ENCODE measurements at regions not wholly inside any gene's neighbourhood (a gene's known extent, or its start where the extent isn't known, plus 50 kb on each side); places are given as distances from the start of the nearest gene placed in this dataset.

DNA sequence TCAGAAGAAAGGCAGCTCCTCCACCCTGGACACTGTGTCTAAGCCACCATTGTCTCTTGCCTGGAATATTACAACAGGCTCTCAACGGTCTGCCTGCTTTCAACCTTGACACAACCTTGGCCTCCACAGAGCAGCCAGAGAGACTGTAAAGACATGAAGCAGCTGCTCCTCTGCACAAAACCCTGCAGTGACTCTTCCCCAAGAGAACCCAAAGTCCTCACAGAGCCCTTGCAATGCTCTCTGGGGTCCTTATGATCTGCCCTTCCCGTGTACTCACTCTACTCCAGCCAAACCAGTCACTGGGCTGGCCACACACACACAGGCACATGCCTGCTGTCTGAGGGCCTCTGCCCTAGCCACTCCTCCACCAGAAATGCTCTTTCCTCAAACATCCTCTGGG, 75.9 kb upstream of the CPEB2 start:
- Histone ChIP-seq H3K27ac (no peak overlapping the region), H3K36me3 (replicated peaks in 1 of 2) (no peaks in the 10 kb centered on the region), H3K27me3 (no peaks in the 10 kb centered on the region), H3K4me3 (no peak overlapping the region), H3K9me3 (replicated peaks in 1 of 3) (no peaks in the 10 kb centered on the region), H3K4me1 (replicated peaks in 1 of 2) (no peaks in the 10 kb centered on the region)
- no peak for TF ChIP-seq POLR2A (IDR thresholded peaks at IDR 0.05)
- TF ChIP-seq, protein P1, sequence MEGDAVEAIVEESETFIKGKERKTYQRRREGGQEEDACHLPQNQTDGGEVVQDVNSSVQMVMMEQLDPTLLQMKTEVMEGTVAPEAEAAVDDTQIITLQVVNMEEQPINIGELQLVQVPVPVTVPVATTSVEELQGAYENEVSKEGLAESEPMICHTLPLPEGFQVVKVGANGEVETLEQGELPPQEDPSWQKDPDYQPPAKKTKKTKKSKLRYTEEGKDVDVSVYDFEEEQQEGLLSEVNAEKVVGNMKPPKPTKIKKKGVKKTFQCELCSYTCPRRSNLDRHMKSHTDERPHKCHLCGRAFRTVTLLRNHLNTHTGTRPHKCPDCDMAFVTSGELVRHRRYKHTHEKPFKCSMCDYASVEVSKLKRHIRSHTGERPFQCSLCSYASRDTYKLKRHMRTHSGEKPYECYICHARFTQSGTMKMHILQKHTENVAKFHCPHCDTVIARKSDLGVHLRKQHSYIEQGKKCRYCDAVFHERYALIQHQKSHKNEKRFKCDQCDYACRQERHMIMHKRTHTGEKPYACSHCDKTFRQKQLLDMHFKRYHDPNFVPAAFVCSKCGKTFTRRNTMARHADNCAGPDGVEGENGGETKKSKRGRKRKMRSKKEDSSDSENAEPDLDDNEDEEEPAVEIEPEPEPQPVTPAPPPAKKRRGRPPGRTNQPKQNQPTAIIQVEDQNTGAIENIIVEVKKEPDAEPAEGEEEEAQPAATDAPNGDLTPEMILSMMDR (IDR thresholded peaks at IDR 0.05) = no peak
- intact Hi-C loops (cut with DNase I) = no loop called here
- no peak for DNase-seq
- 27 to 60% (median 53%) methylated on average over 2 of the region's 2 CpGs for WGBS, 4 donors

DNA sequence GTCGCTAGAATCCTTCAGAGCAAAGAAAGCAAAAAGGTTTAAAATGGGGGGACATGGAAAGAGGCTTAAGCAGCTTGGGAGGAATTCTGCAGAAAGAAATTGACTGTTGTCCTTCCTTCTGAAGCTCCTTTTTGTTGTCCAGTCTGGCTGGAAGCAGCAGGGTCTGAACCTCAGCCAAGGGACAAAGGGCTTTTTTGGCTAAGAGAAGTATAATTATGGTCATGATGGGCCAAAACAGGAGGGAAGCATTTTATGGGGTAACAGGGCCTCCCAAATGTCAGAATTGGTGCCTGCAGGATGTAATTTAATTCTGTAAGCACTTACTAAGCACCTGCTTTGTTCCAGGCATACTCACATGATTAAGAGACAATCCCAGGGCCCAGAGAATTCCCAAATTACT, 74.2 kb upstream of the CPEB2 start:
- 58 to 91% (median 89%) methylated on average over 1 of the region's 1 CpG for WGBS, 4 donors
- intact Hi-C loops (cut with DNase I) = no loop called here

DNA sequence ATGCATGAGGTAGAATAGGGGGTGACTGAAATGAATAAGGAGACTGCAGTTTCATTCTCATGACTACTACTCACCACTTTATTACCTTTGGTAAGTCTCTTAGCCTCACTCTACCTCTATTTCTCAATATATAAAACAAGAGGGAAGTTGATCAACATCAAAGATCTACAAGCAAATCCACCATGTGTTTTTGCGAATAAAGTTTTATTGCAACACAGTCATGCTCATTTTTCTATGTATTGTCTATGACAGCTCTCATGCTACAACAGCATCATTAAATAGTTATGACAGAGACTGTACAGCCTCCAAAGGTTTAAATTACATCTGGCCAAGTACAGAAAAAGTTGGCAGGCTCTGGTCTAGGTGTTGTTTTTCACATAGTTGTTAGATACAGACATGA, 72.6 kb upstream of the CPEB2 start:
- H3K9me3 ChIP-seq (replicated peaks in 1 of 3) = no peaks in the 10 kb centered on the region
- WGBS, 4 donors = 92 to 100% (median 94%) methylated on average over 1 of the region's 1 CpG
- no peaks in the 10 kb centered on the region for H3K27me3 ChIP-seq
- TF ChIP-seq POLR2A (IDR thresholded peaks at IDR 0.05) = no peak
- TF ChIP-seq, protein P1 (IDR thresholded peaks at IDR 0.05) = no peak
- no peaks in the 10 kb centered on the region for H3K4me1 ChIP-seq (replicated peaks in 1 of 2)
- H3K36me3 ChIP-seq (replicated peaks in 1 of 2) = no peaks in the 10 kb centered on the region
- no peak overlapping the region for H3K27ac ChIP-seq
- H3K4me3 ChIP-seq = no peak overlapping the region
- intact Hi-C loops (cut with DNase I) = no loop called here
- no peak for DNase-seq

More for the DNA sequence above, 74.2 kb upstream of the CPEB2 start:
- TF ChIP-seq POLR2A (IDR thresholded peaks at IDR 0.05) = no peak
- TF ChIP-seq, protein P1 (IDR thresholded peaks at IDR 0.05) = no peak
- Histone ChIP-seq H3K36me3 (replicated peaks in 1 of 2) (no peaks in the 10 kb centered on the region), H3K4me1 (replicated peaks in 1 of 2) (no peaks in the 10 kb centered on the region), H3K9me3 (replicated peaks in 1 of 3) (no peaks in the 10 kb centered on the region), H3K27ac (no peak overlapping the region), H3K4me3 (no peak overlapping the region), H3K27me3 (no peaks in the 10 kb centered on the region)
- DNase-seq = no peak

DNA sequence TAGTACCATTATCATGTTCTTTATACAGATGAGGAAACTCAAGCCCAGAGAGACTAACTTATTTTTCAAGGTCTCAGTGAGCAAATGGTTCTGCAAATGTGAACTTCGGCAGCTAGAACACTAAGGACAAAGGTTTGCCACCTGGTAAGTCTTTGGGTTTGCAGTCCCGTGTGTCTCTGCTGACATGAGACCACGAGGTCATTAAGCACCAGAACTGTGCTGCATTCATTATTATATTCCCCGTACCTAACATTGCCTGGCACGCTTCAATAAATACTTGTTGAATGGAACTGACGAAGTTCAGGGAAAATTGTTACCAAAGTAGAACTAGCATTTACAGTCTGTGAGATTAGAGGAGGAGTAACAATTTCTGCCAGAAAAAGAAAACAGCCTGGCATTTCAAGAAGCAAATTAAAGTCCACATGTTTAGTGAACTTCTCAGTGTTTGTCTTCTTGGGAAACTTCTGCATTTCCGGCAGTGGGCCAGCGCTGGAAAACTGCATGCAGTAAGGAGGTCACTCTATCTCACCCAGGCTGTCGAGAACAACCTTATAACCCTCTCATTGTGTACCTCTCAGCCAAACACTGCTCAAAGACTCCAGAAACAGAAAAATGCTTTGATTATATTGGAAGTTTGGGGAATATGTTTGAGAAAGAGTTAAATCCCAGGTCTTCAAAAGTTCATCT, 67.4 kb upstream of the CPEB2 start:
- H3K27me3 ChIP-seq = no peaks in the 10 kb centered on the region
- no peaks in the 10 kb centered on the region for H3K36me3 ChIP-seq (replicated peaks in 1 of 2)
- no peak for DNase-seq
- H3K9me3 ChIP-seq (replicated peaks in 1 of 3) = no peaks in the 10 kb centered on the region
- TF ChIP-seq POLR2A (IDR thresholded peaks at IDR 0.05) = no peak
- TF ChIP-seq, protein P1 (IDR thresholded peaks at IDR 0.05) = no peak
- H3K4me1 ChIP-seq (replicated peaks in 1 of 2) = no peaks in the 10 kb centered on the region
- H3K27ac ChIP-seq = no peak overlapping the region
- intact Hi-C loops (cut with DNase I) = no loop called here
- WGBS, 4 donors = 79 to 85% (median 81%) methylated on average over 9 of the region's 9 CpGs
- no peak overlapping the region for H3K4me3 ChIP-seq

Measured in adrenal gland (tissue), 9 donors.